Progenitor cell of endocrine pancreas (in vitro differentiated cells): ENCODE measurements at regions not wholly inside any gene's neighbourhood (a gene's known extent, or its start where the extent isn't known, plus 50 kb on each side); places are given as distances from the start of the nearest gene placed in this dataset.

Source experiments
- DNase-seq: peaks from one replicate; pipeline ENCODE4 v3.0.0; 2021; ENCODE audit warnings: low spot score; ENCODE audit not compliant: unreplicated experiment
- H3K27ac Mint-ChIP-seq: 2 replicates; pipeline ENCODE4 v1.8.0; 2021; ENCODE audit warnings: mild to moderate bottlenecking, moderate library complexity, mixed read lengths
- H3K27me3 Mint-ChIP-seq: 2 replicates; pipeline ENCODE4 v1.8.0; 2021; ENCODE audit warnings: mixed read lengths
- H3K36me3 Mint-ChIP-seq: 2 replicates; pipeline ENCODE4 v1.8.0; 2022; ENCODE audit warnings: mixed read lengths; ENCODE audit not compliant: insufficient read depth
- H3K4me1 Mint-ChIP-seq: 2 replicates; pipeline ENCODE4 v1.8.0; 2021; ENCODE audit warnings: low read depth, mixed read lengths
- H3K4me3 Mint-ChIP-seq: 2 replicates; pipeline ENCODE4 v1.8.0; 2021; ENCODE audit warnings: low read depth, mild to moderate bottlenecking, moderate library complexity, mixed read lengths
- H3K9me3 Mint-ChIP-seq: 2 replicates; pipeline ENCODE4 v1.8.0; 2021; ENCODE audit warnings: low read depth, mixed read lengths
- CTCF ChIP-seq: fragments of 200-600 bp; sonication (generic); IDR thresholded peaks from one replicate; pipeline ENCODE4 v1.5.0; 2021; ENCODE audit warnings: antibody characterized with exemption, mild to moderate bottlenecking; ENCODE audit not compliant: unreplicated experiment

GRCh38 chr4:115657991-115658650 is 544.7 kb upstream of the NDST4 start:
- H3K36me3 Mint-ChIP-seq: no peaks in the 10 kb centered on the region
- no peak overlapping the region for H3K4me3 Mint-ChIP-seq
- no peak overlapping the region for H3K27ac Mint-ChIP-seq
- H3K27me3 Mint-ChIP-seq: no peaks in the 10 kb centered on the region
- no peak for DNase-seq
- H3K4me1 Mint-ChIP-seq: peaks cover 11% of the 10 kb centered on the region
- no peak for TF ChIP-seq CTCF
- H3K9me3 Mint-ChIP-seq: no peaks in the 10 kb centered on the region

GRCh38 chr4:115655626-115656025 is 542.2 kb upstream of the NDST4 start:
- Mint-ChIP-seq H3K36me3 (no peaks in the 10 kb centered on the region), H3K9me3 (no peaks in the 10 kb centered on the region), H3K27ac (no peak overlapping the region), H3K27me3 (no peaks in the 10 kb centered on the region), H3K4me1 (peaks cover 10% of the 10 kb centered on the region), H3K4me3 (no peak overlapping the region)
- TF ChIP-seq CTCF: no peak
- no peak for DNase-seq

GRCh38 chr4:115648786-115649185 is 535.4 kb upstream of the NDST4 start:
- Mint-ChIP-seq H3K4me3 (no peak overlapping the region), H3K9me3 (no peaks in the 10 kb centered on the region), H3K4me1 (no peaks in the 10 kb centered on the region), H3K27me3 (no peaks in the 10 kb centered on the region), H3K27ac (no peak overlapping the region), H3K36me3 (no peaks in the 10 kb centered on the region)
- no peak for TF ChIP-seq CTCF
- DNase-seq: no peak

- TF ChIP-seq CTCF: no peak
- Mint-ChIP-seq H3K27ac (no peak overlapping the region), H3K9me3 (no peaks in the 10 kb centered on the region), H3K4me3 (no peak overlapping the region), H3K4me1 (no peaks in the 10 kb centered on the region), H3K27me3 (no peaks in the 10 kb centered on the region), H3K36me3 (no peaks in the 10 kb centered on the region)
- no peak for DNase-seq
Observed at GRCh38 chr4:115629270-115629669, 515.9 kb upstream of the NDST4 start.

GRCh38 chr4:115609631-115610030 is 496.2 kb upstream of the NDST4 start:
- no peaks in the 10 kb centered on the region for H3K36me3 Mint-ChIP-seq
- no peaks in the 10 kb centered on the region for H3K9me3 Mint-ChIP-seq
- no peak for DNase-seq
- H3K4me1 Mint-ChIP-seq: peaks cover 2% of the 10 kb centered on the region
- no peak overlapping the region for H3K4me3 Mint-ChIP-seq
- no peaks in the 10 kb centered on the region for H3K27me3 Mint-ChIP-seq
- no peak overlapping the region for H3K27ac Mint-ChIP-seq
- TF ChIP-seq CTCF: no peak
